SU-DHL-6 (cell line): ENCODE measurements at regions not wholly inside any gene's neighbourhood (a gene's known extent, or its start where the extent isn't known, plus 50 kb on each side); places are given as distances from the start of the nearest gene placed in this dataset.

Source experiments
- EZH2phosphoT487 ChIP-seq: fragments of 200-600 bp; sonication (generic), shearing (Covaris generic); conservative IDR thresholded peaks from 2 replicates; pipeline ENCODE4 v1.6.1; 2018; ENCODE audit warnings: mild to moderate bottlenecking, antibody characterized with exemption, low read length, moderate library complexity, mixed read lengths
- TF ChIP-seq, protein P1 (sequence below): fragments of 200-600 bp; sonication (generic); IDR thresholded peaks from one replicate; pipeline ENCODE4 v1.5.1; 2017; ENCODE audit warnings: antibody characterized with exemption, mild to moderate bottlenecking, low read length, moderate library complexity; ENCODE audit not compliant: insufficient read depth, poor library complexity, severe bottlenecking

DNA sequence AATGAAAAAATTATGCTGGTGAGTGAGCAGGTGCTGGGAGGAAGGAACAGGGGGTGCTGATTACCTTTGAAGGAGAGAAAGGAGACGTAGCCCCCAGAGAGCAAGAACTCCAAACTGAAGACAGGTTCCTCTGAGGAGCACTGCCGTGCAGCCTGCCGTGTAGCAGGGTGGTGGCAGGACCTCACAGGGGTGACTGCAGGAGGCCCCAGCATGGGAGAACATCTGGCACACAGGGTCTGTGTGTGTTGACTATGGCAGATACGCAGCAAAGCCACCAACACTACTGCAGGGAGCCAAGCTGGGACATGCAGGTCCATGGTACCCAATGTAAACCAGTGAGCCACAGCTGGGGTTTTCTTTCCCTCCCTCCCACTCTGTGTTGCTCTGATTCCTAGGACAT lies 192.1 kb upstream of the PDE1C start:
- TF ChIP-seq, protein P1, sequence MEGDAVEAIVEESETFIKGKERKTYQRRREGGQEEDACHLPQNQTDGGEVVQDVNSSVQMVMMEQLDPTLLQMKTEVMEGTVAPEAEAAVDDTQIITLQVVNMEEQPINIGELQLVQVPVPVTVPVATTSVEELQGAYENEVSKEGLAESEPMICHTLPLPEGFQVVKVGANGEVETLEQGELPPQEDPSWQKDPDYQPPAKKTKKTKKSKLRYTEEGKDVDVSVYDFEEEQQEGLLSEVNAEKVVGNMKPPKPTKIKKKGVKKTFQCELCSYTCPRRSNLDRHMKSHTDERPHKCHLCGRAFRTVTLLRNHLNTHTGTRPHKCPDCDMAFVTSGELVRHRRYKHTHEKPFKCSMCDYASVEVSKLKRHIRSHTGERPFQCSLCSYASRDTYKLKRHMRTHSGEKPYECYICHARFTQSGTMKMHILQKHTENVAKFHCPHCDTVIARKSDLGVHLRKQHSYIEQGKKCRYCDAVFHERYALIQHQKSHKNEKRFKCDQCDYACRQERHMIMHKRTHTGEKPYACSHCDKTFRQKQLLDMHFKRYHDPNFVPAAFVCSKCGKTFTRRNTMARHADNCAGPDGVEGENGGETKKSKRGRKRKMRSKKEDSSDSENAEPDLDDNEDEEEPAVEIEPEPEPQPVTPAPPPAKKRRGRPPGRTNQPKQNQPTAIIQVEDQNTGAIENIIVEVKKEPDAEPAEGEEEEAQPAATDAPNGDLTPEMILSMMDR: no peak
- TF ChIP-seq EZH2phosphoT487: no peak
